Fibroblast of villous mesenchyme (primary cell): ENCODE measurements at regions not wholly inside any gene's neighbourhood (a gene's known extent, or its start where the extent isn't known, plus 50 kb on each side); places are given as distances from the start of the nearest gene placed in this dataset.

Experiments used
- DNase-seq: peaks from one replicate; pipeline ENCODE4 v3.0.0-alpha.2; 2010; ENCODE audit warnings: low read depth
- H3K4me3 ChIP-seq: 2 replicates; pipeline ENCODE4 v1.5.1; 2011; ENCODE audit warnings: low read depth, mild to moderate bottlenecking, low read length
- CTCF ChIP-seq: IDR thresholded peaks from 2 replicates; pipeline ENCODE4 v1.5.1; 2012; ENCODE audit warnings: low read depth, mild to moderate bottlenecking, low read length; ENCODE audit not compliant: insufficient read depth

- no peak for TF ChIP-seq CTCF
- no peak for DNase-seq
These were observed 369.9 kb downstream of the KLF5 start for GRCh38 chr13:73428706-73429105.

GRCh38 chr13:73428137-73428536 lies 369.3 kb downstream of the KLF5 start:
- peak; percentile 46 for DNase-seq

More at GRCh38 chr13:73428706-73429105, 369.9 kb downstream of the KLF5 start:
- H3K4me3 ChIP-seq: no peak overlapping the region

DNA sequence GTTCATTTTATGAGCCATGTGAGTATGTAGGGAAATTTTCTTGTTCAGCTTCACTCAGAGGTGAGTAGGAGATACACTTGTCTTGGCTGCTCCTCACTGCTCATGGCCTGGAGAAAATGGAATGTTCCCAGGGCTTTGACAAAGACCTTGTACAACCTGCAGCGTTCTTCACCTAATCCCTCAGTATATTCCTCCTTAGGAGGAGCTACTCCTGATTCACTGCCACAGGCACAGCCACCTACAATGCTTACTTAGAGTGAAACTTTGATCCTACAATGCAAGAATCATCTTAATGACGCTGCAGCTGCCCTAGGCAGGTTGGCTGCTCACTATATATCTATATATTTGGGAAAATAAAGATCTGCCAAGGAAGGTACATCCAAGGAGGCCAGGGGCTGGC lies 364.2 kb downstream of the KLF5 start:
- no peak for DNase-seq
- no peak for TF ChIP-seq CTCF
- H3K4me3 ChIP-seq: no peak overlapping the region

More at GRCh38 chr13:73428137-73428536, 369.3 kb downstream of the KLF5 start:
- no peak overlapping the region for H3K4me3 ChIP-seq
- no peak for TF ChIP-seq CTCF

DNA sequence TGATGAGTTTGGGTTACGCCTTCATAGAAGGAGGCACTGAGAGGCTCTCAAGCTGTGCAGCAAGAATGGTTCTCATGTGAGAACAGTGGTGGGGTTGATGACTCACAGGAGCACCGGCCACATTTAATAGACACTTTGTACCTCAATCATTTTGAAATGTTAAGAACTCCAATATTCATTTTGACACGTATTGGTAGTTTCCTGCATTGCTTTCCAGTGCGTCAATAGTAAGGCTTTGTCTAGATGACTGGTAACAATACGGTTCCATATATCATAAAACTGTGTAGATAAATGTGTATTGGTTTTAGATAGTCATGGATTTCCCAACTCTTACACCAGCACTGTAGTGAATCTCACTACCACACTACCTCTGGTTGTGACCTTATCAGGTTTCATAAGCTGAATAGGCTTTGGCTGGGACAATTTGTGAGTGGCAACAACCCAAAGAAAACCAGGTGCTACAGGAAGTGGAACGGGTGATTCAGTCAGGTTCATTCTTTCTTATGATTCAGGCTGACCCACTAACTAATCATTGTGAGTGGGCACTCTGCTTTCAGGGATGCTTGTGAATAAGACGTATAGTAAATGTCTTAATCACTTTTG lies 362.6 kb downstream of the KLF5 start:
- DNase-seq: no peak
- no peak for TF ChIP-seq CTCF
- no peak overlapping the region for H3K4me3 ChIP-seq

DNA sequence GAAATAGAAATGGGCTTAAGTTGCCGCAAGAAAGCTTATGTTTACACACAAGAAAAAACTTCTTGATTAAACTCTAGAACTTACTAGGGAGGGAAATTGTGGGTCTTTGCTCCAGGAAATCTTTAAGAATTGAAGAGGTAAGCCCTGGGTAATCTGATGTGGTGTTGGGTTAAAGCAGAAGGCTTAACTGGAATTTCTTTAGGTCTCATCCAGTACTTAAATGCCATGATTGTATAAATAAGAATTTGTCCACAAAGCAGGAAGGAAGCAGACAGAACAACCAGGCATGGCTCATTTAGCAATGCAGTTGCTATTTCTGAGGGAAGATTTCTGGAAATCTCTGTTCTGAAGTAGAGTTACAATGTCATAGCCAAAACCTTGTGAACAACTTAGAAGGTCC lies 360.4 kb downstream of the KLF5 start:
- DNase-seq: no peak
- no peak overlapping the region for H3K4me3 ChIP-seq
- no peak for TF ChIP-seq CTCF

GRCh38 chr13:73417012-73417615 lies 358.3 kb downstream of the KLF5 start:
- TF ChIP-seq CTCF: peak; percentile 23
- no peak overlapping the region for H3K4me3 ChIP-seq
- peak; percentile 14 for DNase-seq

DNA sequence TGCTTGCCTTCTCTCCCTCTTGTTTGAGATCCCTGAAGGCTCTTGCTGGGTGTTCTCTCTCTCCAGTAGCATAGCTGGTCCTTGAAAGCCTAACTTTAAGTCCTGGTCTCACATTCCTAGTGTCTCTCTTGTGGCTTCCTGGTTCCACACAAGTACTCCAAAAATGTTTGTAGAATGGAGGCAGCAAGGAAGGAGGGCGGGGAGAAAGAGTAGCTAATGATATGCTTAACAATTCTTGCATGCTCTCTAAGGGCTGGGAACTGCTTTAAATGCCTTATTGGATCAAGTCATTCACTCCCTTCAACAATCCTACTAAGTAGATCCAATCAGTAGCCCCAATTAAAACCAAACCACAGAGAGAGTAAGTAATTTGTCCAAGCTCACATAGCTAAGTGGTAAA lies 357.3 kb downstream of the KLF5 start:
- TF ChIP-seq CTCF: no peak
- no peak for DNase-seq

More for the DNA sequence above, 357.3 kb downstream of the KLF5 start:
- H3K4me3 ChIP-seq: no peak overlapping the region
